Keratinocyte (primary cell): ENCODE measurements at regions not wholly inside any gene's neighbourhood (a gene's known extent, or its start where the extent isn't known, plus 50 kb on each side); places are given as distances from the start of the nearest gene placed in this dataset.

ENCODE experiments used
- DNase-seq: peaks from one replicate; pipeline ENCODE4 v3.0.0-alpha.2; 2011; ENCODE audit warnings: low read depth, missing footprints, low spot score
- FAIRE-seq: peaks from 2 replicates; lab custom pipeline; 2011; peaks lifted over from hg19 to GRCh38; lab: Jason Lieb, UNC
- H2AFZ ChIP-seq: 2 replicates; pipeline ENCODE4 v1.6.0; 2012; ENCODE audit warnings: low read length, control low read depth, inconsistent platforms; ENCODE audit not compliant: control insufficient read depth
- H3K27ac ChIP-seq: 2 replicates; pipeline ENCODE4 v1.5.1; 2011; ENCODE audit warnings: low read length; ENCODE audit not compliant: control insufficient read depth, insufficient read depth
- H3K27me3 ChIP-seq: 3 replicates; pipeline ENCODE4 v1.6.0; 2011; ENCODE audit warnings: low read length; ENCODE audit not compliant: control insufficient read depth, insufficient read depth; ENCODE audit errors: extremely low read depth
- H3K36me3 ChIP-seq, 2 experiments: 2 replicates in 1 of 2; 3 replicates in 1 of 2; pipeline ENCODE4 v1.5.1; 2011; ENCODE audit warnings: low read length in 2 of 2, mild to moderate bottlenecking in 1 of 2; ENCODE audit not compliant: control insufficient read depth in 2 of 2, insufficient read depth in 2 of 2; ENCODE audit errors: extremely low read depth in 1 of 2
- H3K4me1 ChIP-seq: 3 replicates; pipeline ENCODE4 v1.5.1; 2011; ENCODE audit warnings: low read length; ENCODE audit not compliant: control insufficient read depth, insufficient read depth; ENCODE audit errors: extremely low read depth
- H3K4me2 ChIP-seq: 3 replicates; pipeline ENCODE4 v1.6.0; 2011; ENCODE audit warnings: low read depth, low read length; ENCODE audit not compliant: control insufficient read depth, insufficient read depth; ENCODE audit errors: extremely low read depth
- H3K4me3 ChIP-seq, 3 experiments: fragments of 200-600 bp in 1 of 3; sonication (generic) in 1 of 3; 2 replicates in 2 of 3; 3 replicates in 1 of 3; pipeline ENCODE4 v1.5.1; 2011 to 2016; ENCODE audit warnings: low read length in 3 of 3, mild to moderate bottlenecking in 3 of 3, control low read depth in 2 of 3, inconsistent platforms in 1 of 3, low read depth in 1 of 3, mixed read lengths in 1 of 3, mixed run types in 1 of 3, moderate library complexity in 1 of 3; ENCODE audit not compliant: control insufficient read depth in 2 of 3, insufficient read depth in 2 of 3; ENCODE audit errors: extremely low read depth in 1 of 3
- H3K79me2 ChIP-seq: 2 replicates; pipeline ENCODE4 v1.6.0; 2012; ENCODE audit warnings: low read length; ENCODE audit not compliant: control insufficient read depth, insufficient read depth
- H3K9ac ChIP-seq: 3 replicates; pipeline ENCODE4 v1.6.0; 2011; ENCODE audit warnings: low read length; ENCODE audit not compliant: control insufficient read depth, insufficient read depth; ENCODE audit errors: extremely low read depth
- H3K9me1 ChIP-seq: 3 replicates; pipeline ENCODE4 v1.6.0; 2011; ENCODE audit warnings: low read length; ENCODE audit not compliant: control insufficient read depth, insufficient read depth; ENCODE audit errors: extremely low read depth
- H3K9me3 ChIP-seq: 2 replicates; pipeline ENCODE4 v1.5.1; 2012; ENCODE audit warnings: low read depth, low read length; ENCODE audit not compliant: control insufficient read depth
- H4K20me1 ChIP-seq: 3 replicates; pipeline ENCODE4 v1.6.0; 2011; ENCODE audit warnings: low read length; ENCODE audit not compliant: control insufficient read depth, insufficient read depth; ENCODE audit errors: extremely low read depth
- EZH2 ChIP-seq: IDR thresholded peaks from one replicate; pipeline ENCODE4 v1.6.1; 2012; ENCODE audit warnings: inconsistent platforms, mild to moderate bottlenecking, low read length, moderate library complexity
- dilution Hi-C: fragments of 300-500 bp; cut with MboI; formaldehyde crosslinking; loops from one replicate; pipeline ENCODE4 v1.7.0; 2020; ENCODE audit warnings: low sequenced_read_pairs; ENCODE audit not compliant: extremely low pct_ligation_motif_present
- TF ChIP-seq, protein P1 (sequence below), 3 experiments: IDR thresholded peaks in 1 of 3; conservative IDR thresholded peaks in 1 of 3; optimal IDR thresholded peaks in 1 of 3; 2 replicates in 2 of 3; 3 replicates in 1 of 3; pipeline versions ENCODE3 to v1.5.1; 2011; ENCODE audit warnings: low read length in 3 of 3, mild to moderate bottlenecking in 3 of 3, moderate library complexity in 2 of 3, control low read depth in 1 of 3, inconsistent platforms in 1 of 3; ENCODE audit not compliant: insufficient read depth in 2 of 3; ENCODE audit errors: extremely low read depth in 1 of 3

DNA sequence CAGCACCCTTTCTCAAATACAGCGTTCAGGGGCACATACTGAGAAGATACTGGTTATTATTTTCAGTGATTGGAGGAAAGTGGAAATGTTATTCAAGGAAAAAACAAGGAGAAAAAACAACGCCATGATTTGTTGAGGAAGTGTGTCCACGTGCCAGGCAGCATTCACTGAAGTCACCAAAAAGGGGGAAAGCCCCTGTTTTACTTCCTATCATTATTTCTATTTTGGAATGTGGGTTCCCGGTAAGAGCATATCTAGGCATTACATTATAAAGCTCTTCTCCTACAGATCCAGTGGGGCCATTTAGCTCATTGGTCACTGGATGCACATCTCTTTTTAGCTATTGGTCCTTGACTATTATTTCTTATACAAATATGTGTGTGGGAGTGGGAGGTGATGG is 518.7 kb downstream of the TXNL1 start:
- dilution Hi-C loops, result no loop called here

DNA sequence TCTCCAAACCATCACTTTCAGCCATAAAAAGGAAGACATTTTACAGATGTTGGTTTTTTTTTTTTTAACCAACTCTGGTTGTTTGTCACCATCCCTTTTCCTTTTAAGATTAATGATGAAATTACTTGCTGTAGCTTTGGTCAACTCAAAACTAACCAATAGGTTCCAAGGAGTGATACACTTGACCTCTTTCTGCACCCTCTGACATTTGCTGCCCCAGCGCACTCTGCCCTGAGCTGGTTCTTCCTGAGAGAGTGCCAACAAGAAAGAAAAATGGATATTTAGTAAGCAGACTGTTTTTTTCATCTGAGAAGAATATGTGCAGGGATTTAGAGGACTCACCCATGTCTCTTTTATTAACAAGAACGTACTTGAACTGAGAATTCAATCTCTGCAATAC is 520.0 kb downstream of the TXNL1 start:
- Histone ChIP-seq H3K27me3 (no peaks in the 10 kb centered on the region), H2AFZ (no peak overlapping the region), H4K20me1 (no peaks in the 10 kb centered on the region), H3K4me2 (no peak overlapping the region), H3K4me3 (no peak overlapping the region), H3K9me3 (no peaks in the 10 kb centered on the region), H3K4me1 (peaks cover 8% of the 10 kb centered on the region), H3K9ac (no peak overlapping the region), H3K79me2 (no peaks in the 10 kb centered on the region), H3K9me1 (no peaks in the 10 kb centered on the region), H3K27ac (no peak overlapping the region), H3K36me3 (no peaks in the 10 kb centered on the region)
- no peak for FAIRE-seq
- dilution Hi-C loops, result no loop called here
- DNase-seq, result no peak
- TF ChIP-seq EZH2, result no peak
- TF ChIP-seq, protein P1, sequence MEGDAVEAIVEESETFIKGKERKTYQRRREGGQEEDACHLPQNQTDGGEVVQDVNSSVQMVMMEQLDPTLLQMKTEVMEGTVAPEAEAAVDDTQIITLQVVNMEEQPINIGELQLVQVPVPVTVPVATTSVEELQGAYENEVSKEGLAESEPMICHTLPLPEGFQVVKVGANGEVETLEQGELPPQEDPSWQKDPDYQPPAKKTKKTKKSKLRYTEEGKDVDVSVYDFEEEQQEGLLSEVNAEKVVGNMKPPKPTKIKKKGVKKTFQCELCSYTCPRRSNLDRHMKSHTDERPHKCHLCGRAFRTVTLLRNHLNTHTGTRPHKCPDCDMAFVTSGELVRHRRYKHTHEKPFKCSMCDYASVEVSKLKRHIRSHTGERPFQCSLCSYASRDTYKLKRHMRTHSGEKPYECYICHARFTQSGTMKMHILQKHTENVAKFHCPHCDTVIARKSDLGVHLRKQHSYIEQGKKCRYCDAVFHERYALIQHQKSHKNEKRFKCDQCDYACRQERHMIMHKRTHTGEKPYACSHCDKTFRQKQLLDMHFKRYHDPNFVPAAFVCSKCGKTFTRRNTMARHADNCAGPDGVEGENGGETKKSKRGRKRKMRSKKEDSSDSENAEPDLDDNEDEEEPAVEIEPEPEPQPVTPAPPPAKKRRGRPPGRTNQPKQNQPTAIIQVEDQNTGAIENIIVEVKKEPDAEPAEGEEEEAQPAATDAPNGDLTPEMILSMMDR (optimal IDR thresholded peaks at IDR 0.05 in 1 of 3, IDR thresholded peaks at IDR 0.05 in 1 of 3, conservative IDR thresholded peaks at IDR 0.05 in 1 of 3; ENCODE audit: extremely low read depth in 1 of 3, insufficient read depth in 2 of 3, low read length in 3 of 3), result no peak

More for the DNA sequence above, 518.7 kb downstream of the TXNL1 start:
- Histone ChIP-seq H3K27me3 (no peaks in the 10 kb centered on the region), H4K20me1 (no peaks in the 10 kb centered on the region), H3K79me2 (no peaks in the 10 kb centered on the region), H3K4me3 (no peak overlapping the region), H3K4me1 (peaks cover 19% of the 10 kb centered on the region), H3K27ac (no peak overlapping the region), H3K9ac (no peak overlapping the region), H3K9me1 (no peaks in the 10 kb centered on the region), H3K36me3 (no peaks in the 10 kb centered on the region), H3K4me2 (no peak overlapping the region), H3K9me3 (no peaks in the 10 kb centered on the region), H2AFZ (no peak overlapping the region)
- no peak for DNase-seq
- TF ChIP-seq, protein P1 (optimal IDR thresholded peaks at IDR 0.05 in 1 of 3, IDR thresholded peaks at IDR 0.05 in 1 of 3, conservative IDR thresholded peaks at IDR 0.05 in 1 of 3; ENCODE audit: extremely low read depth in 1 of 3, insufficient read depth in 2 of 3, low read length in 3 of 3), result no peak
- no peak for TF ChIP-seq EZH2
- no peak for FAIRE-seq
